Prostate gland (tissue), 2 donors: ENCODE measurements at regions not wholly inside any gene's neighbourhood (a gene's known extent, or its start where the extent isn't known, plus 50 kb on each side); places are given as distances from the start of the nearest gene placed in this dataset.

Experiments
- CTCF ChIP-seq, 4 experiments: fragments of 200-600 bp in 2 of 4; fragments of 450-650 bp in 2 of 4; sonication (generic) in 2 of 4; IDR thresholded peaks; 1 replicate in 3 of 4; 2 replicates in 1 of 4; pipeline ENCODE4 v1.5.1; 2016 to 2019; ENCODE audit warnings: antibody characterized with exemption in 4 of 4, mild to moderate bottlenecking in 2 of 4, moderate library complexity in 2 of 4
- POLR2A ChIP-seq: fragments of 450-650 bp; IDR thresholded peaks from one replicate; pipeline ENCODE4 v1.6.1; 2016; ENCODE audit warnings: antibody characterized with exemption, mild to moderate bottlenecking
- POLR2AphosphoS5 ChIP-seq: sonication (generic); formaldehyde crosslinking; IDR thresholded peaks from one replicate; pipeline ENCODE4 v1.6.1; 2017; ENCODE audit warnings: antibody characterized with exemption

- no peak for TF ChIP-seq CTCF (IDR thresholded peaks at IDR 0.05)
- TF ChIP-seq POLR2AphosphoS5, result peak; percentile 54
- TF ChIP-seq POLR2A, result no peak
These were observed 142.0 kb upstream of the PRKCQ start for GRCh38 chr10:6721964-6722615.
